ENCODE measurements at regions not wholly inside any gene's neighbourhood (a gene's known extent, or its start where the extent isn't known, plus 50 kb on each side); places are given as distances from the start of the nearest gene placed in this dataset.

DNA sequence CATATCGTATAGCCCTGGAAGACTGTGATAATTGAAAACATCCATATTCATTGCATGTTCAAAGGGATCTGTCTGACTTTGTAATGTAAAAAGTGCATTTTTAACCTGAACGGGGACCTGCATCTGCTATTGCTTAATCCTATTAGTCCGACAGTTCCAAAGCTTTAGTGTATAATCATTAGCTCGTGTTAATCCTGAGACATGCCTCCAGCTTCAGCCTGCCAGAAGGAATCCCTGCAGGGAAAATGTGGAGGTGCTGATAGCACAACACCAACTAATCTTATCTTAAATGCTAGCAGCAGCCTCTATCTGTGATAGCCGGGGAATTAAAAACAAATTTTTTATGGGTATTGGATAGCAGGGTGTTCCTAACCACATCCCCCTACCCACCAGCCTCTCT is 495.2 kb downstream of the TLE4 start:
- no peak overlapping the region for H3K4me3 Mint-ChIP-seq (ENCODE audit: low read depth)
- no peaks in the 10 kb centered on the region for H3K9me3 Mint-ChIP-seq (ENCODE audit: low read depth)
- peaks cover 19% of the 10 kb centered on the region for H3K4me1 Mint-ChIP-seq (ENCODE audit: low read depth)
- DNase-seq (ENCODE audit: low spot score, unreplicated experiment): no peak
- TF ChIP-seq, protein P1, sequence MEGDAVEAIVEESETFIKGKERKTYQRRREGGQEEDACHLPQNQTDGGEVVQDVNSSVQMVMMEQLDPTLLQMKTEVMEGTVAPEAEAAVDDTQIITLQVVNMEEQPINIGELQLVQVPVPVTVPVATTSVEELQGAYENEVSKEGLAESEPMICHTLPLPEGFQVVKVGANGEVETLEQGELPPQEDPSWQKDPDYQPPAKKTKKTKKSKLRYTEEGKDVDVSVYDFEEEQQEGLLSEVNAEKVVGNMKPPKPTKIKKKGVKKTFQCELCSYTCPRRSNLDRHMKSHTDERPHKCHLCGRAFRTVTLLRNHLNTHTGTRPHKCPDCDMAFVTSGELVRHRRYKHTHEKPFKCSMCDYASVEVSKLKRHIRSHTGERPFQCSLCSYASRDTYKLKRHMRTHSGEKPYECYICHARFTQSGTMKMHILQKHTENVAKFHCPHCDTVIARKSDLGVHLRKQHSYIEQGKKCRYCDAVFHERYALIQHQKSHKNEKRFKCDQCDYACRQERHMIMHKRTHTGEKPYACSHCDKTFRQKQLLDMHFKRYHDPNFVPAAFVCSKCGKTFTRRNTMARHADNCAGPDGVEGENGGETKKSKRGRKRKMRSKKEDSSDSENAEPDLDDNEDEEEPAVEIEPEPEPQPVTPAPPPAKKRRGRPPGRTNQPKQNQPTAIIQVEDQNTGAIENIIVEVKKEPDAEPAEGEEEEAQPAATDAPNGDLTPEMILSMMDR (IDR thresholded peaks at IDR 0.05; ENCODE audit: unreplicated experiment): no peak
- no peak overlapping the region for H3K27ac Mint-ChIP-seq
- no peaks in the 10 kb centered on the region for H3K36me3 Mint-ChIP-seq (ENCODE audit: insufficient read depth)
- H3K27me3 Mint-ChIP-seq: peaks cover 66% of the 10 kb centered on the region

DNA sequence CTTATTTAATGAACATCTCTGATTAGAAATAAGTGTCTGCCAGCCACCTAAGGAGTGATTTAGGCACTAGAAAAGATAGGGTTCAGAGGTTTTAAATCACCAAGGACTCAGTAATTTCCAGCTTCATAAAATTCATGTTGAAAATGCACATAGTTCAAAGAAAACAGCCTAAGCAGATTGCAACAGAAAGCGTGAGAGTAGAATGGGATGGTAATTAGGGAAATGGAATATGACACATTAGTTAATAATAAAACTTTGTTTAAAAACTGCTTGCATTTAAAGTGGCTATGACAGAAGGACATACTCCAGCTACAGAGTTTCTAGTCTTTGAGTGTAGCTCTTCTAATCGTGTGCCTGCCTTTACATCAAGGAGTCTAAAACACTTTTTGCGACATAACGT is 490.8 kb downstream of the TLE4 start:
- H3K4me1 Mint-ChIP-seq (ENCODE audit: low read depth): peaks cover 34% of the 10 kb centered on the region
- no peak overlapping the region for H3K27ac Mint-ChIP-seq
- no peaks in the 10 kb centered on the region for H3K9me3 Mint-ChIP-seq (ENCODE audit: low read depth)
- no peaks in the 10 kb centered on the region for H3K36me3 Mint-ChIP-seq (ENCODE audit: insufficient read depth)
- TF ChIP-seq, protein P1 (IDR thresholded peaks at IDR 0.05; ENCODE audit: unreplicated experiment): no peak
- DNase-seq (ENCODE audit: low spot score, unreplicated experiment): no peak
- H3K27me3 Mint-ChIP-seq: peaks cover 41% of the 10 kb centered on the region
- H3K4me3 Mint-ChIP-seq (ENCODE audit: low read depth): no peak overlapping the region

DNA sequence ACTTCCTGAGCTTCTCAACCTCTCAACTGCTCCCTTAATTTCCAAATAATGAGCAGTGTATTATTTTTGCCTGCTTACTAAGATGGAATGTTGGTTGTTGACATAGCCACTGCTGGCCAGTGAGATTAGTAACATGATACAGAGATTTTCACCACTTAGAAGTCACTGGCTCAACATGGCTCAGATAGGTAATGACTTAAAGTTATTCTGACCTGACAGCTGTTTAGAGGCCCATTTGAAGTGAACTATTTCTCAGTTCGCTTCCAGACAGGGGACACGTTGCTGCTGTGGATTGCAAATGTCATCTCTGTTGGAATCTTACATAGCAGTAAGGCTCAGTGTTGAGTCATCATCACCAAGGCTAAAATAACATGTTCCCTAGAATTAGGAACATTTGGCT is 490.2 kb downstream of the TLE4 start:
- H3K4me3 Mint-ChIP-seq (ENCODE audit: low read depth): no peak overlapping the region
- H3K36me3 Mint-ChIP-seq (ENCODE audit: insufficient read depth): no peaks in the 10 kb centered on the region
- H3K4me1 Mint-ChIP-seq (ENCODE audit: low read depth): peaks cover 30% of the 10 kb centered on the region
- peaks cover 3% of the 10 kb centered on the region for H3K9me3 Mint-ChIP-seq (ENCODE audit: low read depth)
- no peak overlapping the region for H3K27ac Mint-ChIP-seq
- H3K27me3 Mint-ChIP-seq: peaks cover 34% of the 10 kb centered on the region
- DNase-seq (ENCODE audit: low spot score, unreplicated experiment): no peak
- TF ChIP-seq, protein P1 (IDR thresholded peaks at IDR 0.05; ENCODE audit: unreplicated experiment): no peak

DNA sequence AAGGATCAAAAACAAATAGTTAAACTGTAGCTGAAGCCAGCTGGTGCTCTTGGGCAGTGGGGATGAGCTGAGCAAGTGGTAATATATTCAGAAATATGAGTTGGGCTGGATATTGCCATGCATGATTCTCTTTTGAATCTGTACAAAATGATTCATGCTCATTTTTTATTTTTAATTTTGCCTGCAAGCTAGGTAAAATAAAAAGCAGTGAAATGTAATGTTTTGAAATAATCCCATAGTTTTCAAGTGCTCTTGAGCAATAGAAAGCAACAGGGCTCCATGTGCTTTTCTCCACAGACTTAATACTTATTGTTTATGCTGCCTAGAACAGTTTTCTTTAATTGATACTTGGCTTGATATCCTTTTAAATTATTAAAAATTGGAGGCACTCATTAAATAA is 489.3 kb downstream of the TLE4 start:
- Mint-ChIP-seq H3K4me1 (ENCODE audit: low read depth) (peaks cover 22% of the 10 kb centered on the region), H3K9me3 (ENCODE audit: low read depth) (peaks cover 3% of the 10 kb centered on the region), H3K27ac (no peak overlapping the region), H3K4me3 (ENCODE audit: low read depth) (no peak overlapping the region), H3K36me3 (ENCODE audit: insufficient read depth) (no peaks in the 10 kb centered on the region), H3K27me3 (peaks cover 26% of the 10 kb centered on the region)
- DNase-seq (ENCODE audit: low spot score, unreplicated experiment): no peak
- TF ChIP-seq, protein P1 (IDR thresholded peaks at IDR 0.05; ENCODE audit: unreplicated experiment): no peak

DNA sequence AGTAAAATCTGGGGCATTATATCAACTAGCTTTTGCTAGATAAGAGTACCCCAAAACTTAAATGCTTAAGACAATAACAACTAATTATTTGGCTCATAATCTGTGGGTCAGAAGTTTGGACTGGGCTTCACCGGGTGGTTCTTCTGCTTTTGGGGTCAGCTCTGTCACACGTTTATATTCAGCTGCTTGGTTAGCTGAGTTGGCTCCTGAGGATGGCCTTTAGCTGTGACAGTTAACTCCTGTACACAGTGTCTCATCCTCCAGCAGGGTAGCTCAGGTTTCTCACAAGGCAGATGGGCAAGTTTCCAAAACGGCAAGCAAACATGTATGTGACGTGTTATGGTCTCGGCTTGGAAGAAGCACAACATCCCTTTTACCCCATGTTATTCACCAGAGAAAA is 488.2 kb downstream of the TLE4 start:
- no peak overlapping the region for H3K4me3 Mint-ChIP-seq (ENCODE audit: low read depth)
- peaks cover 3% of the 10 kb centered on the region for H3K9me3 Mint-ChIP-seq (ENCODE audit: low read depth)
- TF ChIP-seq, protein P1 (IDR thresholded peaks at IDR 0.05; ENCODE audit: unreplicated experiment): no peak
- H3K27ac Mint-ChIP-seq: no peak overlapping the region
- peaks cover 21% of the 10 kb centered on the region for H3K4me1 Mint-ChIP-seq (ENCODE audit: low read depth)
- no peaks in the 10 kb centered on the region for H3K36me3 Mint-ChIP-seq (ENCODE audit: insufficient read depth)
- DNase-seq (ENCODE audit: low spot score, unreplicated experiment): no peak
- peaks cover 16% of the 10 kb centered on the region for H3K27me3 Mint-ChIP-seq

All from progenitor cell of endocrine pancreas (in vitro differentiated cells).